HepG2 (cell line): ENCODE measurements at regions not wholly inside any gene's neighbourhood (a gene's known extent, or its start where the extent isn't known, plus 50 kb on each side); places are given as distances from the start of the nearest gene placed in this dataset.

Experiments
- ATAC-seq: fragments of 200-7000 bp; cut with Tn5 transposase; 3 replicates; pipeline ENCODE4 v1.9.1; 2020; ENCODE audit warnings: mild to moderate bottlenecking, moderate library complexity
- BruUV-seq: library from RNA; stranded (reverse); fragments of 400-500 nt; replicated peaks from 2 replicates; lab custom pipeline; 2021; lab: Mats Ljungman, UMichigan
- CTCF ChIA-PET: fragments of 300-600 bp; formaldehyde crosslinking; extraction: SDS; loops from one replicate; lab custom pipeline; 2021; ENCODE audit warnings: low total read pairs, inconsistent platforms, low intra/inter-chr PET ratio; lab: Yijun Ruan, JAX
- POLR2A ChIA-PET: fragments of 350-600 bp; sonication (Branson Sonifier 250); formaldehyde crosslinking; loops from one replicate; lab custom pipeline; 2020; ENCODE audit warnings: antibody characterized with exemption, inconsistent platforms; lab: Yijun Ruan, JAX
- DNase-seq: peaks from one replicate; pipeline ENCODE4 v3.0.0-alpha.2; 2015; ENCODE audit warnings: low spot score
- FAIRE-seq: peaks from 3 replicates; lab custom pipeline; 2011; peaks lifted over from hg19 to GRCh38; lab: Jason Lieb, UNC
- H2AFZ ChIP-seq: one replicate; pipeline ENCODE4 v1.6.1; 2011; ENCODE audit warnings: low read length, inconsistent platforms
- H3K27ac ChIP-seq: fragments of 300-600 bp; 3 replicates; pipeline ENCODE4 v1.8.0; 2011; ENCODE audit warnings: mixed run types, mild to moderate bottlenecking, mixed read lengths, low read length, inconsistent platforms; ENCODE audit not compliant: insufficient read depth; ENCODE audit errors: extremely low read length
- H3K27me3 ChIP-seq, 2 experiments: fragments of 200-600 bp in 1 of 2; 2 replicates in 1 of 2; 3 replicates in 1 of 2; pipeline versions ENCODE4 v1.6.0 to v1.8.0; 2011; ENCODE audit warnings: low read length in 2 of 2, mild to moderate bottlenecking in 2 of 2, moderate library complexity in 2 of 2, inconsistent platforms in 1 of 2; ENCODE audit not compliant: insufficient read depth in 2 of 2, control insufficient read depth in 1 of 2
- H3K36me3 ChIP-seq, 2 experiments: fragments of 200-600 bp in 1 of 2; replicated peaks in 1 of 2; 2 replicates in 1 of 2; 3 replicates in 1 of 2; pipeline versions ENCODE4 v1.5.1 to v1.8.0; 2011; ENCODE audit warnings: low read length in 2 of 2, inconsistent platforms in 1 of 2; ENCODE audit not compliant: insufficient read depth in 2 of 2, control insufficient read depth in 1 of 2
- H3K4me1 ChIP-seq: 2 replicates; pipeline ENCODE4 v1.5.1; 2012; ENCODE audit warnings: low read length, inconsistent platforms; ENCODE audit not compliant: insufficient read depth
- H3K4me2 ChIP-seq: 2 replicates; pipeline ENCODE4 v1.6.0; 2011; ENCODE audit warnings: low read depth, low read length, inconsistent platforms
- H3K4me3 ChIP-seq, 3 experiments: fragments of 200-600 bp in 1 of 3; sonication (generic), shearing (Covaris generic) in 1 of 3; replicated peaks in 1 of 3; 2 replicates each; pipeline ENCODE4 v1.5.1; 2011 to 2016; ENCODE audit warnings: low read length in 3 of 3, inconsistent platforms in 2 of 3, low read depth in 2 of 3, mild to moderate bottlenecking in 2 of 3, control low read depth in 1 of 3, mixed read lengths in 1 of 3; ENCODE audit not compliant: insufficient read depth in 1 of 3
- H3K79me2 ChIP-seq: one replicate; pipeline ENCODE4 v1.6.1; 2011; ENCODE audit warnings: low read length, inconsistent platforms; ENCODE audit not compliant: insufficient read depth
- H3K9ac ChIP-seq: 2 replicates; pipeline ENCODE4 v1.6.0; 2011; ENCODE audit warnings: mild to moderate bottlenecking, low read depth, low read length, inconsistent platforms; ENCODE audit not compliant: insufficient read depth
- H3K9me3 ChIP-seq: 2 replicates; pipeline ENCODE4 v1.5.1; 2012; ENCODE audit warnings: mild to moderate bottlenecking, low read length
- H4K20me1 ChIP-seq: 2 replicates; pipeline ENCODE4 v1.6.0; 2011; ENCODE audit warnings: inconsistent platforms, mild to moderate bottlenecking, low read length, moderate library complexity; ENCODE audit not compliant: insufficient read depth
- GMEB2 ChIP-seq: IDR thresholded peaks from 2 replicates; pipeline ENCODE4 v1.6.1; 2016; ENCODE audit warnings: missing biosample characterization, missing genetic modification reagents, low read depth
- MTF2 ChIP-seq: sonication (generic); formaldehyde crosslinking; IDR thresholded peaks from 2 replicates; pipeline ENCODE4 v1.5.0; 2020; ENCODE audit warnings: missing genetic modification reagents, borderline replicate concordance
- PHB2 ChIP-seq: fragments of 450-650 bp; IDR thresholded peaks from 2 replicates; pipeline ENCODE4 v1.6.1; 2018; ENCODE audit not compliant: partially characterized antibody
- SIN3A ChIP-seq: IDR thresholded peaks from 2 replicates; pipeline ENCODE4 v1.6.1; 2011; ENCODE audit warnings: low read depth, mild to moderate bottlenecking, control low read depth, low read length, borderline replicate concordance
- ZNF251 ChIP-seq: sonication (generic); formaldehyde crosslinking; IDR thresholded peaks from 2 replicates; pipeline ENCODE4 v1.9.0; 2021; ENCODE audit warnings: mild to moderate bottlenecking, missing genetic modification reagents
- ZNF296 ChIP-seq: sonication (generic); formaldehyde crosslinking; conservative IDR thresholded peaks from 2 replicates; pipeline ENCODE4 v1.5.0; 2020; ENCODE audit warnings: mild to moderate bottlenecking, missing genetic modification reagents
- ZNF607 ChIP-seq: sonication (generic); formaldehyde crosslinking; IDR thresholded peaks from 2 replicates; pipeline ENCODE4 v1.5.1; 2020; ENCODE audit warnings: missing genetic modification reagents, mild to moderate bottlenecking, borderline replicate concordance
- ZNF777 ChIP-seq: sonication (generic); formaldehyde crosslinking; IDR thresholded peaks from 2 replicates; pipeline ENCODE4 v1.4.0; 2020; ENCODE audit warnings: missing genetic modification reagents
- ZNF878 ChIP-seq: sonication (generic); formaldehyde crosslinking; IDR thresholded peaks from 2 replicates; pipeline ENCODE4 v1.8.1; 2023; ENCODE audit warnings: mild to moderate bottlenecking, missing genetic modification reagents, moderate library complexity
- ZSCAN5A ChIP-seq: sonication (generic); formaldehyde crosslinking; IDR thresholded peaks from 2 replicates; pipeline ENCODE4 v1.8.0; 2022; ENCODE audit warnings: mild to moderate bottlenecking, missing genetic modification reagents, borderline replicate concordance
- WGBS: methylation state at CpG from one replicate; pipeline ENCODE4 v1.1.6; 2017; ENCODE audit warnings: low lambda C conversion rate; 5-methylcytosine and 5-hydroxymethylcytosine counted together
- in situ Hi-C: cut with HindIII; loops from 2 replicates; pipeline ENCODE4 v1.10.0; 2017; ENCODE audit warnings: low pct_unique_long_range_greater_than_20kb; ENCODE audit not compliant: extremely low pct_ligation_motif_present
- intact Hi-C: fragments of 100-400 bp; cut with micrococcal nuclease; formaldehyde crosslinking; loops from one replicate; pipeline ENCODE4 v1.10.0; 2022; ENCODE audit not compliant: unreplicated experiment

- Histone ChIP-seq H3K4me3 (no peak overlapping the region), H3K9me3 (peaks cover 57% of the 10 kb centered on the region), H3K4me1 (no peaks in the 10 kb centered on the region), H3K4me2 (no peak overlapping the region), H4K20me1 (no peaks in the 10 kb centered on the region), H3K27me3 (no peaks in the 10 kb centered on the region), H3K36me3 (no peaks in the 10 kb centered on the region), H3K79me2 (no peaks in the 10 kb centered on the region), H3K27ac (no peak overlapping the region), H3K9ac (no peak overlapping the region), H2AFZ (no peak overlapping the region)
- ChIA-PET POLR2A (no interaction called here), CTCF (no interaction called here)
- 59% methylated on average over 7 of the region's 7 CpGs for WGBS
- intact Hi-C loops, result no loop called here
- DNase-seq, result no peak
- ATAC-seq, result no peak
- in situ Hi-C loops, result no loop called here
- BruUV-seq, result no TSS peak
- FAIRE-seq, result no peak
- TF ChIP-seq ZNF777 (CRISPR knock-in tag) (no peak), PHB2 (no peak), ZNF296 (CRISPR knock-in tag) (no peak), ZNF251 (no peak), MTF2 (CRISPR knock-in tag) (no peak), ZNF878 (CRISPR knock-in tag) (no peak), GMEB2 (CRISPR knock-in tag) (no peak), SIN3A (no peak), ZNF607 (CRISPR knock-in tag) (no peak), ZSCAN5A (CRISPR knock-in tag) (no peak)
These were observed 1143.4 kb upstream of the SORCS1 start for GRCh38 chr10:108307925-108308312.
